GM18868 (cell line): ENCODE measurements at regions not wholly inside any gene's neighbourhood (a gene's known extent, or its start where the extent isn't known, plus 50 kb on each side); places are given as distances from the start of the nearest gene placed in this dataset.

Source experiments
- ATAC-seq: cut with Tn5 transposase; IDR thresholded peaks from one replicate; pipeline ENCODE4 v1.9.1; 2021; ENCODE audit warnings: mild to moderate bottlenecking, moderate library complexity; ENCODE audit not compliant: unreplicated experiment

GRCh38 chr9:106689089-106689488, 173.9 kb upstream of the ZNF462 start:
- no peak for ATAC-seq

- ATAC-seq, result no peak
These were observed 171.3 kb upstream of the ZNF462 start for GRCh38 chr9:106691627-106692026.

GRCh38 chr9:106693558-106693957, 169.4 kb upstream of the ZNF462 start:
- ATAC-seq, result no peak

GRCh38 chr9:106696804-106697203, 166.2 kb upstream of the ZNF462 start:
- ATAC-seq, result no peak

- ATAC-seq, result no peak
These were observed 165.6 kb upstream of the ZNF462 start for GRCh38 chr9:106697390-106697749.

GRCh38 chr9:106697750-106698502, 165.0 kb upstream of the ZNF462 start:
- ATAC-seq, result no peak

GRCh38 chr9:106700676-106701075, 162.3 kb upstream of the ZNF462 start:
- ATAC-seq, result no peak

- no peak for ATAC-seq
These were observed 161.4 kb upstream of the ZNF462 start for GRCh38 chr9:106701611-106702010.

GRCh38 chr9:106704056-106704615, 158.8 kb upstream of the ZNF462 start:
- no peak for ATAC-seq

- no peak for ATAC-seq
These were observed 155.7 kb upstream of the ZNF462 start for GRCh38 chr9:106707291-106707690.

GRCh38 chr9:106707738-106708474, 155.1 kb upstream of the ZNF462 start:
- no peak for ATAC-seq

- no peak for ATAC-seq
These were observed 154.4 kb upstream of the ZNF462 start for GRCh38 chr9:106708475-106709146.

- ATAC-seq, result no peak
These were observed 150.7 kb upstream of the ZNF462 start for GRCh38 chr9:106712279-106712678.

- no peak for ATAC-seq
These were observed 149.8 kb upstream of the ZNF462 start for GRCh38 chr9:106713206-106713605.

GRCh38 chr9:106716820-106717219, 146.1 kb upstream of the ZNF462 start:
- ATAC-seq, result no peak

- ATAC-seq, result no peak
These were observed 145.3 kb upstream of the ZNF462 start for GRCh38 chr9:106717686-106718085.

- ATAC-seq, result no peak
These were observed 144.0 kb upstream of the ZNF462 start for GRCh38 chr9:106718936-106719335.

GRCh38 chr9:106722051-106722753, 140.8 kb upstream of the ZNF462 start:
- ATAC-seq, result no peak

- ATAC-seq, result no peak
These were observed 139.0 kb upstream of the ZNF462 start for GRCh38 chr9:106723926-106724325.

GRCh38 chr9:106724566-106724965, 138.4 kb upstream of the ZNF462 start:
- no peak for ATAC-seq
